ENCODE measurements at regions not wholly inside any gene's neighbourhood (a gene's known extent, or its start where the extent isn't known, plus 50 kb on each side); places are given as distances from the start of the nearest gene placed in this dataset.

DNA sequence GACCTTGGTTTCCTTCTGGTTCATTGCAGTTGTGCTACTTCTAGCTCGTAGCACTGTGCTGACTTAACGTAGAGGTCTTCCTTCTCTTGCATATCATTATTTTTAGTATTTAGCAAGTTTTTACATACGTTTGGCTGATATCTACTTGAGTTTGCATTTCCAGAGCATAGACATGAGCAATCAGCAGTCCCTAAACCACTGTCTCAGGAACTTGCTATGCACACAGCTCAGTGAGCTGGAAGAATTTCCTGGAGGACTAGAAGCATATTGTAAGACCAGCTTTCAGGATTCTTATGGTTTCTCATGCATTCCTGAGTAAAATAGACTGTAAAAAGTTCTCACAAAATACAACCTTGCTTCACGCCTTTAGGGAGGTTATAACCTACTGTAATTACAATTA, 226.7 kb upstream of the PDGFD start:
- TF ChIP-seq, protein P1, sequence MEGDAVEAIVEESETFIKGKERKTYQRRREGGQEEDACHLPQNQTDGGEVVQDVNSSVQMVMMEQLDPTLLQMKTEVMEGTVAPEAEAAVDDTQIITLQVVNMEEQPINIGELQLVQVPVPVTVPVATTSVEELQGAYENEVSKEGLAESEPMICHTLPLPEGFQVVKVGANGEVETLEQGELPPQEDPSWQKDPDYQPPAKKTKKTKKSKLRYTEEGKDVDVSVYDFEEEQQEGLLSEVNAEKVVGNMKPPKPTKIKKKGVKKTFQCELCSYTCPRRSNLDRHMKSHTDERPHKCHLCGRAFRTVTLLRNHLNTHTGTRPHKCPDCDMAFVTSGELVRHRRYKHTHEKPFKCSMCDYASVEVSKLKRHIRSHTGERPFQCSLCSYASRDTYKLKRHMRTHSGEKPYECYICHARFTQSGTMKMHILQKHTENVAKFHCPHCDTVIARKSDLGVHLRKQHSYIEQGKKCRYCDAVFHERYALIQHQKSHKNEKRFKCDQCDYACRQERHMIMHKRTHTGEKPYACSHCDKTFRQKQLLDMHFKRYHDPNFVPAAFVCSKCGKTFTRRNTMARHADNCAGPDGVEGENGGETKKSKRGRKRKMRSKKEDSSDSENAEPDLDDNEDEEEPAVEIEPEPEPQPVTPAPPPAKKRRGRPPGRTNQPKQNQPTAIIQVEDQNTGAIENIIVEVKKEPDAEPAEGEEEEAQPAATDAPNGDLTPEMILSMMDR (IDR thresholded peaks at IDR 0.05; ENCODE audit: insufficient read depth, low read depth, low read length): no peak
- TF ChIP-seq EZH2 (IDR thresholded peaks at IDR 0.05; ENCODE audit: insufficient read depth, low read length): no peak
